Right lobe of liver (tissue), 4 donors: ENCODE measurements at regions not wholly inside any gene's neighbourhood (a gene's known extent, or its start where the extent isn't known, plus 50 kb on each side); places are given as distances from the start of the nearest gene placed in this dataset.
"Not testable (repeated sequence)": the region's sequence is repeated elsewhere in the genome, so short reads cannot be mapped to it uniquely, and the experiment has no call there.

Experiments
- POLR2A ChIP-seq: fragments of 450-650 bp; IDR thresholded peaks from one replicate; pipeline ENCODE4 v1.6.1; 2017; ENCODE audit warnings: antibody characterized with exemption, mild to moderate bottlenecking
- TF ChIP-seq, protein P1 (sequence below), 4 donors: fragments of 200-600 bp in 3 of 4; fragments of 450-650 bp in 1 of 4; IDR thresholded peaks; one replicate each; pipeline versions ENCODE4 v1.5.1 to v1.8.0; 2016 to 2022; ENCODE audit warnings: antibody characterized with exemption in 4 of 4, mild to moderate bottlenecking in 2 of 4
- donor health status: DM: no; HTN: no; CAD: no.
- donor health status: DM: no; HTN: no; CAD: no.
- donor health status: DM: no; HTN: yes; CAD: no.

GRCh38 chr3:96483191-96483590, 331.2 kb upstream of the EPHA6 start:
- not testable (repeated sequence) for TF ChIP-seq POLR2A
- TF ChIP-seq, protein P1, sequence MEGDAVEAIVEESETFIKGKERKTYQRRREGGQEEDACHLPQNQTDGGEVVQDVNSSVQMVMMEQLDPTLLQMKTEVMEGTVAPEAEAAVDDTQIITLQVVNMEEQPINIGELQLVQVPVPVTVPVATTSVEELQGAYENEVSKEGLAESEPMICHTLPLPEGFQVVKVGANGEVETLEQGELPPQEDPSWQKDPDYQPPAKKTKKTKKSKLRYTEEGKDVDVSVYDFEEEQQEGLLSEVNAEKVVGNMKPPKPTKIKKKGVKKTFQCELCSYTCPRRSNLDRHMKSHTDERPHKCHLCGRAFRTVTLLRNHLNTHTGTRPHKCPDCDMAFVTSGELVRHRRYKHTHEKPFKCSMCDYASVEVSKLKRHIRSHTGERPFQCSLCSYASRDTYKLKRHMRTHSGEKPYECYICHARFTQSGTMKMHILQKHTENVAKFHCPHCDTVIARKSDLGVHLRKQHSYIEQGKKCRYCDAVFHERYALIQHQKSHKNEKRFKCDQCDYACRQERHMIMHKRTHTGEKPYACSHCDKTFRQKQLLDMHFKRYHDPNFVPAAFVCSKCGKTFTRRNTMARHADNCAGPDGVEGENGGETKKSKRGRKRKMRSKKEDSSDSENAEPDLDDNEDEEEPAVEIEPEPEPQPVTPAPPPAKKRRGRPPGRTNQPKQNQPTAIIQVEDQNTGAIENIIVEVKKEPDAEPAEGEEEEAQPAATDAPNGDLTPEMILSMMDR (IDR thresholded peaks at IDR 0.05), result not testable (repeated sequence)
